Uterus (tissue), 2 donors: ENCODE measurements at regions not wholly inside any gene's neighbourhood (a gene's known extent, or its start where the extent isn't known, plus 50 kb on each side); places are given as distances from the start of the nearest gene placed in this dataset.

Experiments used
- POLR2A ChIP-seq, 2 donors: fragments of 450-650 bp; IDR thresholded peaks; one replicate each; pipeline ENCODE4 v1.6.1; 2016; ENCODE audit warnings: antibody characterized with exemption in 2 of 2, mild to moderate bottlenecking in 1 of 2, moderate library complexity in 1 of 2
- TF ChIP-seq, protein P1 (sequence below), 4 experiments: fragments of 200-600 bp in 2 of 4; fragments of 450-650 bp in 2 of 4; sonication (generic) in 2 of 4; IDR thresholded peaks; one replicate each; pipeline ENCODE4 v1.5.1; 2016 to 2019; ENCODE audit warnings: antibody characterized with exemption in 4 of 4, mild to moderate bottlenecking in 2 of 4, moderate library complexity in 1 of 4

DNA sequence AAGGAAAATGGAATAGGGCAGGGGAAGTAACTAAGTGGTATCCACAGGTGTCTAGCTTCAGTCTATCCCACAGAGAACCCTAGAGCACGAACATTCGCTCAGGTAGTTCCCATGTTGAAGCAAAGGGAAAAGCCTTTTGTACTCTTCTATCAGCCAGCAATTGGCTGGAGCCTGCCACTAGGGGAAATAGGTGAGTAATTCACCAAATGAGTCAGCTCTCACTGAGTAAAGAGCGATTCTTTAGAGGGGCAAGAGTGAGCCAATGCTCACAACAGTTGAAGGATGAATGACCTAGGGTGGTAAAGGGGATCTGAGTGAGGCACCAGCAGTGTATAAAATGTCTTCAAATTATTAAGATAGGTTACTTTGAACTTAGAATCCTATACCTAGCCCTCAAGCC is 94.1 kb upstream of the ZNF800 start:
- TF ChIP-seq, protein P1, sequence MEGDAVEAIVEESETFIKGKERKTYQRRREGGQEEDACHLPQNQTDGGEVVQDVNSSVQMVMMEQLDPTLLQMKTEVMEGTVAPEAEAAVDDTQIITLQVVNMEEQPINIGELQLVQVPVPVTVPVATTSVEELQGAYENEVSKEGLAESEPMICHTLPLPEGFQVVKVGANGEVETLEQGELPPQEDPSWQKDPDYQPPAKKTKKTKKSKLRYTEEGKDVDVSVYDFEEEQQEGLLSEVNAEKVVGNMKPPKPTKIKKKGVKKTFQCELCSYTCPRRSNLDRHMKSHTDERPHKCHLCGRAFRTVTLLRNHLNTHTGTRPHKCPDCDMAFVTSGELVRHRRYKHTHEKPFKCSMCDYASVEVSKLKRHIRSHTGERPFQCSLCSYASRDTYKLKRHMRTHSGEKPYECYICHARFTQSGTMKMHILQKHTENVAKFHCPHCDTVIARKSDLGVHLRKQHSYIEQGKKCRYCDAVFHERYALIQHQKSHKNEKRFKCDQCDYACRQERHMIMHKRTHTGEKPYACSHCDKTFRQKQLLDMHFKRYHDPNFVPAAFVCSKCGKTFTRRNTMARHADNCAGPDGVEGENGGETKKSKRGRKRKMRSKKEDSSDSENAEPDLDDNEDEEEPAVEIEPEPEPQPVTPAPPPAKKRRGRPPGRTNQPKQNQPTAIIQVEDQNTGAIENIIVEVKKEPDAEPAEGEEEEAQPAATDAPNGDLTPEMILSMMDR (IDR thresholded peaks at IDR 0.05): no peak
- no peak for TF ChIP-seq POLR2A (IDR thresholded peaks at IDR 0.05)
